Spleen (tissue), 7 donors: ENCODE measurements at regions not wholly inside any gene's neighbourhood (a gene's known extent, or its start where the extent isn't known, plus 50 kb on each side); places are given as distances from the start of the nearest gene placed in this dataset.

ENCODE experiments used
- POLR2A ChIP-seq, 3 donors: fragments of 450-650 bp; IDR thresholded peaks; one replicate each; pipeline ENCODE4 v1.5.1; 2017; ENCODE audit warnings: antibody characterized with exemption in 3 of 3, mild to moderate bottlenecking in 1 of 3
- POLR2AphosphoS5 ChIP-seq, 3 donors: sonication (generic); formaldehyde crosslinking; IDR thresholded peaks; one replicate each; pipeline ENCODE4 v1.5.1; 2017; ENCODE audit warnings: antibody characterized with exemption in 3 of 3
- TF ChIP-seq, protein P1 (sequence below), 11 experiments: fragments of 200-600 bp in 7 of 11; fragments of 450-650 bp in 4 of 11; sonication (generic) in 4 of 11; IDR thresholded peaks in 8 of 11; conservative IDR thresholded peaks in 3 of 11; 1 replicate in 7 of 11; 2 replicates in 4 of 11; pipeline versions ENCODE4 v1.4.0 to v1.8.0; 2016 to 2021; ENCODE audit warnings: antibody characterized with exemption in 11 of 11, inconsistent platforms in 4 of 11, mild to moderate bottlenecking in 1 of 11
- donor health status: DM: no; HTN: no; CAD: no; lungs with moderate emphysema.
- donor health status: DM: no; HTN: no; CAD: no.
- donor health status: DM: no; HTN: no; CAD: no.

DNA sequence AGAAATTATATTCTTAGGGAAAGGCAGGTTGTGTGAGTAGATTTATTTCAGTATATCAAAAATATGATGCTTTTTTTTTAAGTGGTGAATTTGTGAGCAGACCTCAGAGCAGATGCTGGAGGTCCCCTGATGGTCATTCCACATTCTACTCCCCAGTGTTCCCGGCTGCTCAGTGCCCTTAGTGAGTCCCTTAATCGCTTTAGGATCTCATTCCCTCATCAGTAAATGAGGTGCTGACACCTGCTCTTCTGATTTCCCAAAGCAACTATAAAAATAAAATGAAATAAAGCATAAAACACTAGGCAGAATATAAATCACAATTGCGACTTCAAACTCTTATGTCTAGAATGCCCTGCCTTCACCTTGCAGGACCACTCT lies 216.2 kb upstream of the TNP1 start:
- TF ChIP-seq POLR2A (IDR thresholded peaks at IDR 0.05) (no peak), POLR2AphosphoS5 (IDR thresholded peaks at IDR 0.05) (no peak)
- TF ChIP-seq, protein P1, sequence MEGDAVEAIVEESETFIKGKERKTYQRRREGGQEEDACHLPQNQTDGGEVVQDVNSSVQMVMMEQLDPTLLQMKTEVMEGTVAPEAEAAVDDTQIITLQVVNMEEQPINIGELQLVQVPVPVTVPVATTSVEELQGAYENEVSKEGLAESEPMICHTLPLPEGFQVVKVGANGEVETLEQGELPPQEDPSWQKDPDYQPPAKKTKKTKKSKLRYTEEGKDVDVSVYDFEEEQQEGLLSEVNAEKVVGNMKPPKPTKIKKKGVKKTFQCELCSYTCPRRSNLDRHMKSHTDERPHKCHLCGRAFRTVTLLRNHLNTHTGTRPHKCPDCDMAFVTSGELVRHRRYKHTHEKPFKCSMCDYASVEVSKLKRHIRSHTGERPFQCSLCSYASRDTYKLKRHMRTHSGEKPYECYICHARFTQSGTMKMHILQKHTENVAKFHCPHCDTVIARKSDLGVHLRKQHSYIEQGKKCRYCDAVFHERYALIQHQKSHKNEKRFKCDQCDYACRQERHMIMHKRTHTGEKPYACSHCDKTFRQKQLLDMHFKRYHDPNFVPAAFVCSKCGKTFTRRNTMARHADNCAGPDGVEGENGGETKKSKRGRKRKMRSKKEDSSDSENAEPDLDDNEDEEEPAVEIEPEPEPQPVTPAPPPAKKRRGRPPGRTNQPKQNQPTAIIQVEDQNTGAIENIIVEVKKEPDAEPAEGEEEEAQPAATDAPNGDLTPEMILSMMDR (IDR thresholded peaks at IDR 0.05 in 8 of 11, conservative IDR thresholded peaks at IDR 0.05 in 3 of 11): no peak
